A673 (cell line): ENCODE measurements at regions not wholly inside any gene's neighbourhood (a gene's known extent, or its start where the extent isn't known, plus 50 kb on each side); places are given as distances from the start of the nearest gene placed in this dataset.

Experiments
- EZH2 ChIP-seq: fragments of 200-600 bp; sonication (generic); IDR thresholded peaks from 2 replicates; pipeline ENCODE4 v1.6.1; 2017; ENCODE audit warnings: borderline replicate concordance, low read depth, mild to moderate bottlenecking, mixed read lengths, antibody characterized with exemption, low read length; ENCODE audit not compliant: poor library complexity, severe bottlenecking
- TF ChIP-seq, protein P1 (sequence below): fragments of 300-800, 200-600 bp; sonication (generic); conservative IDR thresholded peaks from 2 replicates; pipeline ENCODE4 v1.5.1; 2017; ENCODE audit warnings: low read depth, mild to moderate bottlenecking, antibody characterized with exemption, low read length, moderate library complexity, mixed read lengths

DNA sequence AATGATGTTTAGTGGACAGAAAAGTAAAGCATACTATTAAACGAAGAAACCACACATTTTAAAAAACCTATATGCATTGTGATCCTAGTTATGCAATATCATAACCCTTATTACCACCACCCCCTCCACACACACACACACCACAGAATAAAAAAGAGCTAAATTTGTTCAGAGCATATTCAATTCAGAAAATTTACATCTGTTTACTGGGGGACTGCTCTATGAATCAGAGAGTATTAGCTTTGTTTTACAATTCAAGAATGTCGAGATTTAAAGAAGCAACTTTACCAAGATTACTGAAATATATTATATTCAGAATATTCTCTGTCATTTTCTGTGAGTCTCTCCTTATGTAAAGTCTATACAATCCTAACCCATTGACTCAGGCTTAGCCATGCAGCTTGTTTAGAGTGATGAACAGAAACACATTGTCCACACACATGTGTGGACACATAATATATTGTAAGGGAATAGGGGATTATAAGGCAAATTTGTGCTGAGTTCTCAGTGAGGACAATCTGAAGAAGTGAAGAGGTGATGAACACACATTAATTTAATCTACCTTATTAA lies 369.6 kb upstream of the MARCKS start:
- TF ChIP-seq, protein P1, sequence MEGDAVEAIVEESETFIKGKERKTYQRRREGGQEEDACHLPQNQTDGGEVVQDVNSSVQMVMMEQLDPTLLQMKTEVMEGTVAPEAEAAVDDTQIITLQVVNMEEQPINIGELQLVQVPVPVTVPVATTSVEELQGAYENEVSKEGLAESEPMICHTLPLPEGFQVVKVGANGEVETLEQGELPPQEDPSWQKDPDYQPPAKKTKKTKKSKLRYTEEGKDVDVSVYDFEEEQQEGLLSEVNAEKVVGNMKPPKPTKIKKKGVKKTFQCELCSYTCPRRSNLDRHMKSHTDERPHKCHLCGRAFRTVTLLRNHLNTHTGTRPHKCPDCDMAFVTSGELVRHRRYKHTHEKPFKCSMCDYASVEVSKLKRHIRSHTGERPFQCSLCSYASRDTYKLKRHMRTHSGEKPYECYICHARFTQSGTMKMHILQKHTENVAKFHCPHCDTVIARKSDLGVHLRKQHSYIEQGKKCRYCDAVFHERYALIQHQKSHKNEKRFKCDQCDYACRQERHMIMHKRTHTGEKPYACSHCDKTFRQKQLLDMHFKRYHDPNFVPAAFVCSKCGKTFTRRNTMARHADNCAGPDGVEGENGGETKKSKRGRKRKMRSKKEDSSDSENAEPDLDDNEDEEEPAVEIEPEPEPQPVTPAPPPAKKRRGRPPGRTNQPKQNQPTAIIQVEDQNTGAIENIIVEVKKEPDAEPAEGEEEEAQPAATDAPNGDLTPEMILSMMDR = no peak
- TF ChIP-seq EZH2 = no peak
